GM04504 (cell line): ENCODE measurements at regions not wholly inside any gene's neighbourhood (a gene's known extent, or its start where the extent isn't known, plus 50 kb on each side); places are given as distances from the start of the nearest gene placed in this dataset.
"Not testable (repeated sequence)": the region's sequence is repeated elsewhere in the genome, so short reads cannot be mapped to it uniquely, and the experiment has no call there.

Experiments
- DNase-seq: peaks from one replicate; pipeline ENCODE4 v3.0.0-alpha.2; 2012; ENCODE audit warnings: low read depth

GRCh38 chr16:63789603-63790002 lies 1332.3 kb downstream of the CDH11 start:
- no peak for DNase-seq

GRCh38 chr16:63787014-63787413 lies 1334.8 kb downstream of the CDH11 start:
- no peak for DNase-seq

- no peak for DNase-seq
Observed at GRCh38 chr16:63785170-63785569, 1336.7 kb downstream of the CDH11 start.

DNA sequence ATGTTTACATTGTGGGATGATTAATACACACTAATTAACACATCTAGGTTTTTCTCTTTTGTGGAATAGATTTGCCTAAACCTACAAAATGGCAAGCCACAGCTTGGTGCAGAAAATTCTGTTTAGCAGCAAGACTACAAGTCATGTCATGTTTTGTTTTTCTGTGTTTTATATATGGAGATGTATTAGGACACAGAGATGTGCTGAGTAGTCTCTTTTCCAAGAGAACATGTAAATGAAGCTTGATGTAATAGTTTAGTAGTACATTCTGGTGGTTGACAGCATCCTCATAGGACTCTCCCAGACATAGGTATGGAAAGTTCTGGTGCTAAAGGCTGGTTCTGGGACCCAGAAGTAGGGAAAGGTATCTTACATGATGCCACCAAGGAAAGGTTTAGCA lies 1345.4 kb downstream of the CDH11 start:
- DNase-seq = no peak

- no peak for DNase-seq
Observed at GRCh38 chr16:63776034-63776433, 1345.8 kb downstream of the CDH11 start.

GRCh38 chr16:63774302-63774701 lies 1347.6 kb downstream of the CDH11 start:
- no peak for DNase-seq

GRCh38 chr16:63769211-63769610 lies 1352.7 kb downstream of the CDH11 start:
- no peak for DNase-seq

DNA sequence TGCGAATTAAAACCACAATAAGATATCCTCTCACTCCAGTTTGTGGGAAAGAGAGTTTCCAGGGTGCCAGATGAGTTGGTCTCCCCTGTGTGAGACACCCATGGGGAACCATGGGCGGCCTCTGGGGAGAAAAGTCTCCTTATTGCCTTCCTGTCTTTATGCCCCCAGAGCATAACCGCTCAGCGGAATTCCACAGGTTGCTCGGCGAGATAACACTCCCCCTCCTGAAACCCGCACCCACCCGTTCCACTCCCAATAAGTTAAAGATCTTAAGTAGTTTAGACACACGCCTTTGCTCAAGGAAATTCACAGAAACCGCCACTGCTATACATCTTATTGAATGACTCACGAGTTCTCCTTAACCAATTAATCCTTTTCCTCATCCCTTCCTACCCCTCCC lies 1361.6 kb downstream of the CDH11 start:
- DNase-seq = not testable (repeated sequence)

GRCh38 chr16:63752347-63752746 lies 1369.5 kb downstream of the CDH11 start:
- DNase-seq = no peak

DNA sequence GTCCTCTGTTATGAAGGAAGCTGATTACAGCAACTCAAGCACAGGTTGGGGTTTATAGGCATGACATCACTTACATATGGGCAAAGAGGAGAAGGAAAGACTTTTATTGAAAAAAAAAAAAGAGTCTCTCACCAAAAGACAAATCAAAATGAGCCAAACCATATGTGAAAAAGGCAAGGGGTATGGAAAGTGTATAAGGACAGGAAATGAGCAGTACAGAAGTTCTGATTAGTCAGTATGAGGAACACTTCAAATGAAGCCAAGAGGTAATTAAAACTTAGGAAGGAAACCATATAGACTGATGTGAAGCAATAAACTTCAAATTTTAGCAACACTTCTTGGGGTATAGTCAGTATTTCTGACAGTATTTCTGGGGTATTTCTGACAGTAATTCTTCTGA lies 1372.6 kb downstream of the CDH11 start:
- DNase-seq = no peak

DNA sequence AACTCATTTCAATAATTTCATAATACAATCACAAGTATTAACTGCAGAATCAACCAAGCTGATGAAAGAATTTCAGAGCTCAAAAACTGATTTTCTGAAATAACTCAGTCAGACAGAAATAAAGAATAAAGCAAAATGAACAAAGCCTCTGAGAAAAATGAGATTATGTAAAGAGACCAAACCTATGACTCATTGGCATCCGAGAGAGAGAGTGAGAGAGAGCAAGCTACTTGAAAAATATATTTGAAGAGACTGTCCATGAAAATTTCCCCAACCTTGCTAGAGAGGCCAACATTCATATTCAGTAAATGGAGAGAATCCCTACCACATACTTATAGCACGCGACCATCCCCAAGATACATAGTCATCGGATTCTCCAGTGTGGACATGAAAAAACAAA lies 1376.4 kb downstream of the CDH11 start:
- no peak for DNase-seq

DNA sequence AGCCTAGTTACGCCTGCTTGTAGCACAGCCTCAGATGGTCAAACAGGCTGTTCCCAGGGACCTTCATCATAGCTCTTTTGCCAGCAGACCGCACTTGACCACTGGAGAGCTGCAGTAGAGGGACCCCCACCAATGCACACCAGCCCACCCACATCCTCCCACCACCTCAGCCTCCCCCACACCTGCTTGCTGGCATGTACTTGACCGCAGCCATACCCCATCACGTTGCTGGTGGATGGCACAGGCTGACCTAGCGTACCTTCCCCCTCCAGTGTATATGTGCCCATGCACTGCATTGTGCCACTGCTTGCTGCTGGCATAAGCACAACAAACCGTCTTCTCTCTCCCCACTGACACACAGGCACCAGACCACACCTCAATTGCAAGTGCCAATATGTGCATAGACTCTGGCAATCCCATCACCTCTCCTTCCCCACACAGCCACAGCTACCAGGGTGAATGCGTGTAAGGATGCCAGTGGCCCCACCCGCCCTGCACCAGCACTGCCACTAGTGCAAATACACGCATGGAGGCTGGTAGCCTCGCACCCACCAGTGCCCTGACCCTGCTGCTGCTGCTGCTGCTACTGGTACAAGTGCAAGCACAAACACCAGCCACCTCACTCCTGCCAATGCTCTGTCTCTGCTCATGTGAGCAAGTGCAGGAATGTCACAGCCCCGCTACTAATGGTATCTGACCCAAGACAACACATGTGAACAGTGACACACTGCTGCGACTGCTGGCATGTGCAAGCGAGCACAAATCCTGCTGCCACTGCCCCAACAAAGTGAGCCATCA lies 1377.6 kb downstream of the CDH11 start:
- no peak for DNase-seq

- DNase-seq = no peak
Observed at GRCh38 chr16:63742150-63742549, 1379.7 kb downstream of the CDH11 start.

DNA sequence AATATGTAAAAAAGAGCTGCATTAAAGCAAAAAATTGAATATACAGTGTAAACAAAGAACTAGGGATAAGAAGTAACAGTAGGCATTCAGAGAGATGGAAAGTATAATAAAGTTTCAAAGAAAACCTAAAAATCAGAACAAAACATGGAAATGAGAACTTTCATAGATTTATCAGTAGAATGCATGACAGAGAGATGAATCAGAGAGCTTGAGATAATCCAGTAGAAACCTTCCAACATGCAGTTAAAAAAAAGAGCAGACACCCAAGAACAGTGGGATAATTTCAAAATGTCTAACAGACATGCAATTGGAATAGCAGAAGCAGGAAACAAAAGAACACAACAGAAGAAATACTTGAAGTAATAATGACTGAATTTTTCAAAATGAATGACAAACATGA lies 1384.2 kb downstream of the CDH11 start:
- DNase-seq = no peak

DNA sequence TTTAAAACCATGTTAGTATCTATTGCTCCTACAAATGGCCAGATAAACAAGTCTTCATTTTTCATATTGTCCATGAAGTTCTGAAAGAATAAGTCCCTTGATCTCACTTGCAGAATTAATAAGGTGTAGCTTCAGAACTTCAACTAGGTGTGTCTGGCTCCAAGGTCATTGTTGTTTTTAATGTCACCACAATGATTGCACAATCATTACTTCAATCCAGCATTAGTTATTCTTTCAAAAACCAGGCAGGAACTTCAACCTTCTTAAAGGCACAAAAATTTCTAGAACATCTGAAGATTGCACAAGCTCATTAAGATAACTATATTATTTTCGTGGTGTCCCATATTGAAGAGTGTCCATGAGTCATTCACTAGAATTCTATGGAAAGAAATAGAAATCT lies 1386.4 kb downstream of the CDH11 start:
- DNase-seq = no peak

DNA sequence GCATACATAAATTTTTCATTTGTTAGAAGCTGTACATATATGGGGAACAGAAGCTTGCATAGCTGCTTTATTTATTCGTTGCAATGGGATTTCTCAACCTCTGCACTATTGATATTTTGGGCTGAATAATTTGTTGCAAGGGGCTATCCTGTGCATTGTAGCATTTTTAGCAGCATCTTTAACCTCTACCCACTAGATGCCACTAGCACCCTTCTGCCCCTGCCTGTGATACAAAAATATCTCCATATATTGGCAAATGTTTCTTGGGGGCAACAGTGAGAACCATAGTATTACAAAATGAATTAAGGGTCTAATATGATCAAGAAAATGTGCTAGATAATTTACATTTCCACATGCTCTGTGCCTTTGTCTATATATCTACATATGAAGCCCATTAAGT lies 1401.0 kb downstream of the CDH11 start:
- DNase-seq = no peak

- DNase-seq = no peak
Observed at GRCh38 chr16:63719926-63720325, 1401.9 kb downstream of the CDH11 start.

DNA sequence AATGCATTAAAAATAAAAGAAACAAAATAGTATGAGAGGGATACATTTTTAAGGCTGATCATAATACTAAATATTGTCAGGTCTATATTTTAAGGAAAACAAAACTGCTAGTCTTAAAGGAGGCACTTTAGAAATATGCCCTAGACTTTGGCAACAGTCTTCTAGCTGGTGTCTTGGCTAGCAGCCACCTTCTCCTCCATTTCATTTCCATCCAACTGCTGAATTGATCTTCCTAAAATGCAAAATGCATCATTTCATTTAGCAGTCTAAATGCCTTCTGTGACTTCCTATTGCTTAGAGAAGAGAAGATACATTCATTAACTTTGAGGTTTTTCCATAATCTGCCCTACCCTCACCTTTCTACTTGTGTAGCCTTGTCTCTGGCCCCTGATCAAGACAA lies 1404.1 kb downstream of the CDH11 start:
- DNase-seq = no peak

- no peak for DNase-seq
Observed at GRCh38 chr16:63714876-63715275, 1407.0 kb downstream of the CDH11 start.

GRCh38 chr16:63712725-63713124 lies 1409.1 kb downstream of the CDH11 start:
- DNase-seq = no peak

- no peak for DNase-seq
Observed at GRCh38 chr16:63703612-63704011, 1418.3 kb downstream of the CDH11 start.

DNA sequence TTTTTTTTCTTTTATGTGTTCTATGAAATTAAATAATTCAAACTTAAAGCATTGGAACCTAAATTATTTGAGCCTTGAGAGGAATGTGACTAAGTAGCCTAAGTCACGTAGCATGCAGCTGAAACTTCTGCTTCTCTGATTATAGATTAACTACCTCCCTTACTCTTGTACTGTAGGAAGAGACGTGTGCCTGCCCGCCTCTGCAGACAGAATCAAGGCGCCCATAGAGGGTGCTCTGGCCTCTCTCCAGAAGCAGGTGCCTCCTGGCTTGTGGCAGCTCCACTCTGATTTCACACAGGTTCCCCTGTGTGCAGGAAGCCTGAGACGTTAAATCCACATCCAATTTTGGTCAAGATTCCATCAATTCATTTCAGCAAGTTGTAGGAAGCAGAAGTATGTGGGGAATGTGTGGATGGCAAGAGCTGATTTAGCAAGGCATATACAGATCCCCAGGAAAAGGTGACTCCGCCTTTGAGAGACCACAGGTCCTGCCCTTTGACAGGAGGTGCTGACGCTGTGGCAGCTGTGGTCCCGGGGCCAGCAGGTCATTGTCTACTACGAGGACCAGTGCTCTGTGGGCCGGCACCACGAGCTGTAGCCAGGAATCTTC lies 1418.8 kb downstream of the CDH11 start:
- no peak for DNase-seq

GRCh38 chr16:63697736-63698135 lies 1424.1 kb downstream of the CDH11 start:
- DNase-seq = no peak

DNA sequence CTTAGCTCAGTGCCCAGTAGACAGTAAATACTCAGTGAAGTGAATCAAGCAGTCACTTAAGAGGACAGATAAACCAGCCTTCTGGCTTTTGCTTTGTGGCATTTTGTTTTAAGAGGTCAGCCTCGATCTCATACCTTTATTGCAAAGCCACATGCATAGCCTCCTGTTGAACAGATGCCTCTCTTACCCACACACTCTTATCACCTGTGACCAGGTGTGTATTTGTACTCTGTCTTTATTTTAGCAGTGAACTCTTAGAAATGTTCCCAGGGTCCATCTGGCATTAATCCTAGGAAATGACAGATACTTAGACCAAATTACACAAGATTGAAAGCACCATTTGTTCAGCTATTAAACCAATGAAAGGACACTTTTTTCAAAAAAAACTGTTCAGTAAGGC lies 1426.5 kb downstream of the CDH11 start:
- no peak for DNase-seq
